Choroid plexus epithelial cell (primary cell): ENCODE measurements at regions not wholly inside any gene's neighbourhood (a gene's known extent, or its start where the extent isn't known, plus 50 kb on each side); places are given as distances from the start of the nearest gene placed in this dataset.

Source experiments
- DNase-seq: peaks from one replicate; pipeline ENCODE4 v3.0.0-alpha.2; 2010; ENCODE audit warnings: low read depth
- H3K4me3 ChIP-seq: 2 replicates; pipeline ENCODE4 v1.5.1; 2011; ENCODE audit warnings: low read depth, mild to moderate bottlenecking, control low read depth, low read length, moderate library complexity
- TF ChIP-seq, protein P1 (sequence below): conservative IDR thresholded peaks from 2 replicates; pipeline ENCODE4 v1.5.1; 2011; ENCODE audit warnings: low read depth, mild to moderate bottlenecking, control low read depth, inconsistent platforms, low read length, moderate library complexity

DNA sequence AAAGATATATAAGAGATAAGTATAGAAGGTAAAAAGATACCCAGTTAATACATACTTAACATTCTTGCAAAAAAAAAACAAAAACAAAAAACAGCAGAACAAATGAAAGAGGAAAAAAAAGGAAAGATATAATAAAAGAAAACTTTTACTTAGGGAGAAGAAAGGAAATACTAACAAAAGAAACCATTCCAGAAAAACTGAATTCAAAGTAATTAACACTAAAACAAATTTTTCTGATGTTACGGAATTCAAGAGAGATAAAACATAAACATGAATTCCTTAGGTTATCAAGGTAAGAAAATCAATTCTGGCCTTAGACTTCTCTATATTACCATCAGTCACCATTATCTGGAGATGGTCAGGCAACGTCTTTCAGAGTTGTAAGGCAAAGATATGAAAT is 261.8 kb downstream of the ZEB2 start:
- no peak for DNase-seq
- H3K4me3 ChIP-seq = no peak overlapping the region
- TF ChIP-seq, protein P1, sequence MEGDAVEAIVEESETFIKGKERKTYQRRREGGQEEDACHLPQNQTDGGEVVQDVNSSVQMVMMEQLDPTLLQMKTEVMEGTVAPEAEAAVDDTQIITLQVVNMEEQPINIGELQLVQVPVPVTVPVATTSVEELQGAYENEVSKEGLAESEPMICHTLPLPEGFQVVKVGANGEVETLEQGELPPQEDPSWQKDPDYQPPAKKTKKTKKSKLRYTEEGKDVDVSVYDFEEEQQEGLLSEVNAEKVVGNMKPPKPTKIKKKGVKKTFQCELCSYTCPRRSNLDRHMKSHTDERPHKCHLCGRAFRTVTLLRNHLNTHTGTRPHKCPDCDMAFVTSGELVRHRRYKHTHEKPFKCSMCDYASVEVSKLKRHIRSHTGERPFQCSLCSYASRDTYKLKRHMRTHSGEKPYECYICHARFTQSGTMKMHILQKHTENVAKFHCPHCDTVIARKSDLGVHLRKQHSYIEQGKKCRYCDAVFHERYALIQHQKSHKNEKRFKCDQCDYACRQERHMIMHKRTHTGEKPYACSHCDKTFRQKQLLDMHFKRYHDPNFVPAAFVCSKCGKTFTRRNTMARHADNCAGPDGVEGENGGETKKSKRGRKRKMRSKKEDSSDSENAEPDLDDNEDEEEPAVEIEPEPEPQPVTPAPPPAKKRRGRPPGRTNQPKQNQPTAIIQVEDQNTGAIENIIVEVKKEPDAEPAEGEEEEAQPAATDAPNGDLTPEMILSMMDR = no peak

DNA sequence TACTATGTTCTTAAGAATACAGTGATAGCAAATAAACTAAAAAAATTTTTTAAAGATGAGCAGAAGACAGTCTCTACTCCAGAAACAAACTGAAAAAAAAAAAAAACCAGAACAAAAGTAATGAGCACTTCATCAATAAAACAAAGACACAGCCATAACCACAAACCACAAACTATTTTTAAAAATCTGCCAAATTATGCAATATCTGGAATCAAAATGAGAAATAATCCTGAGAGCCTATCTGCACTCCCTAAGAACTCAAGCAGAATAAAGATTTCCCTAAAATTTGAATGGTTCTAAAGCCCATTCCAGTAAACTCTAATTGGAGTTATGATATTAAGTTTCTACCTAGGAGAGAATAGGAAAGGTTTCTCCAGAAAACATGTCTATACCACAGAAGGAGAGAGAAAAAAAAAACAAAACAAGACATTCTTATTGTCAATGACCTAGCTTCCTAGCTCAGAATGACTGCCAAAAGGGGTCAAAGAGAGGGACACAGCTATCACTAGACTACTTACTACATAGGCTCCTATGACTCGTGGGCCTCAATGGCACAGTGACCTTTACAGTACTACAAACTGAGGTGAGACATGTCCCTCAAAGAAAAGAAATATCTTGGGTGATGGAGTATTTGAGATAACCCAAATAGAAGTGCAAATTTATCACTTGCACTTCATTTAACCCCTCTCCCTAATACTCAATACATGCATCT is 262.8 kb downstream of the ZEB2 start:
- DNase-seq = peak; percentile 54
- TF ChIP-seq, protein P1 = no peak
- H3K4me3 ChIP-seq = no peak overlapping the region

DNA sequence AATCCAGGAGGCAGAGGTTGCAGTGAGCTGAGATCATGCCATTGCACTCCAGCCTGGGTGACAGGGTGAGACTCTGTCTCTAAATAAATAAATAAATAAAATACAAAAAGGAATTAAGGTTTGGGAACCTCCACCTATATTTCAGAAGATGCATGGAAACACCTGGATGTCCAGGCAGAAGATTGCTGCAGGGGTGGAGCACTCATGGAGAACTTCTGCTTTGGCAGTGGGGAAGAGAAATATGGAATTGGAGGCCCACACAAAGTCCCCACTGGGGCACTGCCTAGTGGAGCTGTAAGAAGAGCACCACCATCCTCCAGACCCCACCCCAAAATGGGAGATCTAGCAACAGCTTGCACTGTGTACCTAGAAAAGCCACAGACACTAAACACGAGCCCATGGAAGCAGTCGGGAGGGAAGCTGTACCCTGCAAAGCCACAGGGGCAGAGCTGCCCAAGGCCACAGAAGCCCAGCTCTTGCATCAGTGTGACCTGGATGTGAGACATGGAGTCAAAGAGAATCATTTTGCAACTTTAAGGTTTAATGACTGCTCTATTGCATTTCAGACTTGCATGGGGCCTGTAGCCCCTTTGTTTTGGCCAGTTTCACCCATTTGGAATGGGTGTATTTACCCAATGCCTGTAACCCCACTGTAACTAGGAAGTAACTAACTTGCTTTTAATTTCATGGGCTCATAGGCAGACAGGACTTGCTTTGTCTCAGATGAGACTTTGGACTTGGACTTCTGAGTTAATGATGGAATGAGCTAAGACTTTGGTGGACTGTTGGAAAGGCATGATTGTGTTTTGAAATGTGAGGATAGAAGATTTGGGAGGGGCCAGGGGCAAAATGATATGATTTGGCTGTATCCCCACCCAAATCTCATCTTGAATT is 265.3 kb downstream of the ZEB2 start:
- TF ChIP-seq, protein P1 = no peak
- no peak for DNase-seq
- no peak overlapping the region for H3K4me3 ChIP-seq

DNA sequence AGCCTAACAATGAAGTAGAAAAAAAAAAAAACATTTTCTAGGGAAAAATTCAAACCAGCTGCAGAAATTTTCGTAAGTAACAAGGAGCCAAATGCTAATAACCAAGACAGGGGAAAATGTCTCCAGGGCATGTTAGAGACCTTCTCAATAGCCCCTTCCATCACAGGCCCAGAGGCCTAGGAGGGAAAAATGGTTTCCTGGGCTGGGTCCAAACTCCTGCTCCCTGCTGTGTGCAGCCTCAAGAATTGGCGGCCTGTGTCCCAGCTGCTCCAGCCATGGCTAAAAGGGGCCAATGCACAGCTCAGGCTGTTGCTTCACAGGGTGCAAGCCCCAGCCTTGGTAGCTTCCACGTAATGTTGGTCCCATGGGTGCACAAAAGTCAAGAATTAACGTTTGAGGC is 266.2 kb downstream of the ZEB2 start:
- no peak overlapping the region for H3K4me3 ChIP-seq
- TF ChIP-seq, protein P1 = no peak
- DNase-seq = no peak

DNA sequence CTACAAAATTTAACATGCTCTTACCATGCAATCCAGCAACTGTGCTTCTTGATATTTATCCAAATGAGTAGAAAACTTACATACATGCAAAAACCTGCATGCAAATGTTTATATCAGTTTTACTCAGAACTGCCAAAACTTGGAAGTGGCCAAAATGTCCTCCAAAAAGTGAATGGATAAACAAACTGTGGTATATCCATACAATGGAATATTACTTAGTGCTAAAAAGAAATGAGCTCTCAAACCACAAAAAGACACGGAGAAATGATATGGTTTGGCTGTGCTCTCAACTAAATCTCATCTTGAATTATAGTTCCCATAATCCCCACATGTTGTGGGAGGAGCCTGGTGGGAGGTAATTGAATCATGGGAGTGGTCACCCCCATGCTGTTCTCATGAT is 267.2 kb downstream of the ZEB2 start:
- DNase-seq = no peak
- TF ChIP-seq, protein P1 = no peak
- H3K4me3 ChIP-seq = no peak overlapping the region

DNA sequence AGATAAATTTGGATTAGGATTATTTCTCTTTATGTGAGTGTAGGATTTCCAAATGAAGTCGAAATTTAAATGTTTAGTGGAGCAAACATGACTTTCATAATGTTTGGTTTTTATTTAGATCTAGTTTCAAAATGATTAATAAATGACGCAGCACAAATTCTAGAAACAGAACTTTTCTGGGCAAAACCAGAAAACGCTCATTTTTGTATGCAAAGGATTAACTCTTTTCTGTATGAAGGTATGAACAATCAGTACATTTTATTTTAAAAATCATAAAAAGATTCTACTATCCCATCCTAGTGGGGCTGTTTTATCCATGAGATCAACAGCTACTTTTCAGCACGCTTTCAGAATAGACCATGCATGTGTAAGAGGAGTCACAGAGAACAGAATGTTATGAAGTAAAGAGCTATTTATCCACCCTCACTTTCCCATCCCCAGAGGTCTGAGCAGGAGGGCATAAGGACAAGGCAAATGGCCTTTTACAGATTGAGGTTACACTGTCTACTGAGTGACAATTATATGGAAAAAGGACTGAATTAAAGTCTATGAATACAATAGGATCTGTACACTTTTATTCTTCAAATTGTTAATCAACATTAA is 270.8 kb downstream of the ZEB2 start:
- H3K4me3 ChIP-seq = no peak overlapping the region
- no peak for DNase-seq
- TF ChIP-seq, protein P1 = no peak
